ENCODE measurements at regions not wholly inside any gene's neighbourhood (a gene's known extent, or its start where the extent isn't known, plus 50 kb on each side); places are given as distances from the start of the nearest gene placed in this dataset.

DNA sequence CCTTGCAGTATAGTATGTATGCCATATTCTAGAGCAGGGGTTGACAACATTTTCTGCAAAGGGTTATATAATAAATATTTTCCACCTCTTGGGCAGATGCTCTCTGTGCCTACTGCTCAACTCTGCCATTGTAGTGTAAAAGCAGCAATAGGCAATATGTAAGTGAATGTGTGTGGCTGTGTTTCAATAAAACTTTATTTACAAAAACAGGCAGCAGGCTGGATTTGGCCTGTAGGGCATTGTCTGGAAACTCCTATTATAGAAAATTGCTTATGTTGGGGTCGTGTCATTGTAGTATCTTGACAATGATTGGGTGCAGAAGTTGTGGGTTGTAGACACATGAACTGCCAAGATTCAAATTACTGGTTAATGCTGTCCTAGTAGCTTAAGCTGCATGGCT lies 153.6 kb upstream of the CNTN3 start:
- TF ChIP-seq CTCF (IDR thresholded peaks at IDR 0.05) (no peak), POLR2AphosphoS5 (IDR thresholded peaks at IDR 0.05) (no peak)
